CD4-positive, alpha-beta T cell (primary cell): ENCODE measurements at regions not wholly inside any gene's neighbourhood (a gene's known extent, or its start where the extent isn't known, plus 50 kb on each side); places are given as distances from the start of the nearest gene placed in this dataset.

Experiments
- ATAC-seq: fragments of 200-7000 bp; cut with Tn5 transposase; one replicate; pipeline ENCODE4 v1.10.0; 2022; ENCODE audit warnings: mild to moderate bottlenecking; ENCODE audit not compliant: poor library complexity
- CTCF ChIA-PET: fragments of 350-600 bp; sonication (Branson Sonifier 250); formaldehyde crosslinking; loops from one replicate; lab custom pipeline; 2021; ENCODE audit warnings: antibody characterized with exemption, inconsistent platforms; lab: Charles Lee
- POLR2A ChIA-PET: fragments of 350-600 bp; sonication (Branson Sonifier 250); formaldehyde crosslinking; loops from one replicate; lab custom pipeline; 2021; ENCODE audit warnings: antibody characterized with exemption, inconsistent platforms; lab: Charles Lee
- DNase-seq, 14 experiments: peaks; one replicate each; pipeline ENCODE4 v3.0.0-alpha.2; 2013 to 2020; ENCODE audit warnings: mixed read lengths in 2 of 14
- H3K27ac ChIP-seq, 2 donors: one replicate each; pipeline versions ENCODE4 v1.5.1 to v1.7.0; 2013; ENCODE audit warnings: low read length in 2 of 2, low read depth in 1 of 2, mild to moderate bottlenecking in 1 of 2
- H3K27me3 ChIP-seq, 2 experiments: 1 replicate in 1 of 2; 2 replicates in 1 of 2; pipeline versions ENCODE4 v1.6.1 to v1.7.0; 2013; ENCODE audit warnings: low read length in 2 of 2, control low read depth in 1 of 2, mild to moderate bottlenecking in 1 of 2, moderate library complexity in 1 of 2; ENCODE audit not compliant: insufficient read depth in 2 of 2, control insufficient read depth in 1 of 2
- H3K36me3 ChIP-seq: one replicate; pipeline ENCODE4 v1.6.1; 2013; ENCODE audit warnings: low read length, control low read depth; ENCODE audit not compliant: insufficient read depth
- H3K4me1 ChIP-seq: one replicate; pipeline ENCODE4 v1.6.1; 2013; ENCODE audit warnings: low read length, control low read depth; ENCODE audit not compliant: insufficient read depth
- H3K4me3 ChIP-seq: one replicate; pipeline ENCODE4 v1.5.1; 2013; ENCODE audit warnings: mild to moderate bottlenecking, low read length, moderate library complexity
- H3K9me3 ChIP-seq, 2 experiments: 1 replicate in 1 of 2; 2 replicates in 1 of 2; pipeline versions ENCODE4 v1.6.1 to v1.7.0; 2013; ENCODE audit warnings: low read length in 2 of 2, mild to moderate bottlenecking in 2 of 2, control low read depth in 1 of 2, moderate library complexity in 1 of 2; ENCODE audit not compliant: control insufficient read depth in 1 of 2, insufficient read depth in 1 of 2
- H3K27ac Mint-ChIP-seq: one replicate; pipeline ENCODE4 v1.8.0; 2020; ENCODE audit warnings: mixed read lengths
- H3K27me3 Mint-ChIP-seq: one replicate; pipeline ENCODE4 v1.8.0; 2021; ENCODE audit warnings: mixed read lengths
- H3K36me3 Mint-ChIP-seq: one replicate; pipeline ENCODE4 v1.8.0; 2021; ENCODE audit warnings: low read depth, mixed read lengths
- H3K4me1 Mint-ChIP-seq: one replicate; pipeline ENCODE4 v1.8.0; 2021; ENCODE audit warnings: low read depth, mixed read lengths
- H3K4me3 Mint-ChIP-seq: one replicate; pipeline ENCODE4 v1.8.0; 2020; ENCODE audit warnings: mild to moderate bottlenecking, mixed read lengths
- H3K9me3 Mint-ChIP-seq: one replicate; pipeline ENCODE4 v1.8.0; 2020; ENCODE audit warnings: mixed read lengths
- intact Hi-C, 2 experiments: fragments of 100-400 bp; cut with DNase I in 1 of 2; cut with micrococcal nuclease in 1 of 2; formaldehyde crosslinking; loops; one replicate each; pipeline versions ENCODE4 v1.15.1 to v1.9.0; 2023 to 2025; cut with DNase I, micrococcal nuclease
- TF ChIP-seq, protein P1 (sequence below): fragments of 200-600 bp; IDR thresholded peaks from one replicate; pipeline ENCODE4 v1.8.0; 2022; ENCODE audit warnings: antibody characterized with exemption, mild to moderate bottlenecking

- H3K27me3 ChIP-seq = no peaks in the 10 kb centered on the region
- H3K36me3 ChIP-seq = no peaks in the 10 kb centered on the region
- intact Hi-C loops = no loop called here
- CTCF ChIA-PET = no interaction called here
- no peak overlapping the region for H3K27ac Mint-ChIP-seq
- H3K4me1 Mint-ChIP-seq = no peaks in the 10 kb centered on the region
- H3K4me1 ChIP-seq = no peaks in the 10 kb centered on the region
- H3K4me3 Mint-ChIP-seq = no peak overlapping the region
- TF ChIP-seq, protein P1, sequence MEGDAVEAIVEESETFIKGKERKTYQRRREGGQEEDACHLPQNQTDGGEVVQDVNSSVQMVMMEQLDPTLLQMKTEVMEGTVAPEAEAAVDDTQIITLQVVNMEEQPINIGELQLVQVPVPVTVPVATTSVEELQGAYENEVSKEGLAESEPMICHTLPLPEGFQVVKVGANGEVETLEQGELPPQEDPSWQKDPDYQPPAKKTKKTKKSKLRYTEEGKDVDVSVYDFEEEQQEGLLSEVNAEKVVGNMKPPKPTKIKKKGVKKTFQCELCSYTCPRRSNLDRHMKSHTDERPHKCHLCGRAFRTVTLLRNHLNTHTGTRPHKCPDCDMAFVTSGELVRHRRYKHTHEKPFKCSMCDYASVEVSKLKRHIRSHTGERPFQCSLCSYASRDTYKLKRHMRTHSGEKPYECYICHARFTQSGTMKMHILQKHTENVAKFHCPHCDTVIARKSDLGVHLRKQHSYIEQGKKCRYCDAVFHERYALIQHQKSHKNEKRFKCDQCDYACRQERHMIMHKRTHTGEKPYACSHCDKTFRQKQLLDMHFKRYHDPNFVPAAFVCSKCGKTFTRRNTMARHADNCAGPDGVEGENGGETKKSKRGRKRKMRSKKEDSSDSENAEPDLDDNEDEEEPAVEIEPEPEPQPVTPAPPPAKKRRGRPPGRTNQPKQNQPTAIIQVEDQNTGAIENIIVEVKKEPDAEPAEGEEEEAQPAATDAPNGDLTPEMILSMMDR = no peak
- H3K9me3 Mint-ChIP-seq = no peaks in the 10 kb centered on the region
- no peak overlapping the region for H3K4me3 ChIP-seq
- no peaks in the 10 kb centered on the region for H3K27me3 Mint-ChIP-seq
- H3K9me3 ChIP-seq = no peaks in the 10 kb centered on the region
- no peak for ATAC-seq
- POLR2A ChIA-PET = no interaction called here
- no peaks in the 10 kb centered on the region for H3K36me3 Mint-ChIP-seq
- DNase-seq = no peak
- no peak overlapping the region for H3K27ac ChIP-seq
These were observed 65.5 kb downstream of the VCX2 start for GRCh38 chrX:8105531-8105930.

GRCh38 chrX:8103655-8104054 is 67.4 kb downstream of the VCX2 start:
- H3K9me3 ChIP-seq = no peaks in the 10 kb centered on the region
- POLR2A ChIA-PET = no interaction called here
- intact Hi-C loops = no loop called here
- Mint-ChIP-seq H3K4me3 (no peak overlapping the region), H3K9me3 (no peaks in the 10 kb centered on the region), H3K36me3 (no peaks in the 10 kb centered on the region), H3K27ac (no peak overlapping the region), H3K4me1 (no peaks in the 10 kb centered on the region), H3K27me3 (no peaks in the 10 kb centered on the region)
- H3K27ac ChIP-seq = no peak overlapping the region
- CTCF ChIA-PET = no interaction called here
- no peaks in the 10 kb centered on the region for H3K36me3 ChIP-seq
- TF ChIP-seq, protein P1 = no peak
- H3K27me3 ChIP-seq = no peaks in the 10 kb centered on the region
- H3K4me3 ChIP-seq = no peak overlapping the region
- ATAC-seq (no peak), DNase-seq (no peak)
- no peaks in the 10 kb centered on the region for H3K4me1 ChIP-seq

DNA sequence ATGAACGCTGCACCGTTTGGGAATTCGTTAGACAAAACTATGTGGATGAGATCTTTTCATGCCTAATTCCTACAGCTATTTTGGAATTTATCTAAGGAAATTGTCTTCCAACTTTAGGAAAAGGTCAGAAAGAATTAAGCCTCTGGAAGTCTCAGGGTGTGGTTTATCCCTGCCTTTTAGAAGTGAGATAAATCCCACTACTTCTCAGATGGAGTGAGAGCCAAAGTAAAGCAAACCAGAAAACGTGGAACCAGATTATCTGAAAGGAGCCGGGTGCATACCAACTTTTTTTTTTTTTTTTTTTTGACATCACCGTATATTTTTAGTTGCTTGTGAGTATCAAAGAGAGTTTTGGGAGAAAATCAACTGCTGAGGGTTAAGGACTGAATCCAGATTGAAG is 79.6 kb downstream of the VCX2 start:
- Histone ChIP-seq H3K36me3 (no peaks in the 10 kb centered on the region), H3K4me1 (no peaks in the 10 kb centered on the region), H3K4me3 (no peak overlapping the region), H3K27ac (no peak overlapping the region), H3K9me3 (no peaks in the 10 kb centered on the region), H3K27me3 (no peaks in the 10 kb centered on the region)
- no peak for ATAC-seq
- intact Hi-C loops = no loop called here
- Mint-ChIP-seq H3K27me3 (no peaks in the 10 kb centered on the region), H3K27ac (no peak overlapping the region), H3K4me3 (no peak overlapping the region), H3K4me1 (no peaks in the 10 kb centered on the region), H3K36me3 (no peaks in the 10 kb centered on the region), H3K9me3 (no peaks in the 10 kb centered on the region)
- ChIA-PET CTCF (no interaction called here), POLR2A (no interaction called here)
- no peak for DNase-seq
- TF ChIP-seq, protein P1 = no peak
